ENCODE measurements at regions not wholly inside any gene's neighbourhood (a gene's known extent, or its start where the extent isn't known, plus 50 kb on each side); places are given as distances from the start of the nearest gene placed in this dataset.

DNA sequence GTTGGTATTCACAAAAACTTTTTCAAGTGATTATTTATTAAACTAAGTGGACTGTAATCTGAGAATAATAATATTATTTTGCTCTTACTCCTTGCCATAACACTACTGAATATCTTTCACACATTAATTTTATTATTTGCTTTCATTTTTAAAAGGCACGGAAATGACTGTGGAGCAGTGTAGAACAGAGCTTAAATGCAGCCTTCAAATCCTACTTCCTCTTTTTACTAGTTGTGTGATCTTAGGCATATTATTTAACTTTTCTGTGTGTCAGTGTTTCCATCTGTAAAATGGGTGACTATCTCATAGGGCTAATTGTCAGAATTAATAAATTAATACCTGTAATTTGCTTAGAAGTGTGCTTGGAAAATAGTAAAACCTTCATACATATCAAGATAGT is 55.5 kb upstream of the SLC8A1 start:
- no peaks in the 10 kb centered on the region for H3K4me1 ChIP-seq (ENCODE audit: insufficient read depth, low read length)
- H3K9ac ChIP-seq (ENCODE audit: low read depth, low read length): no peak overlapping the region
- H3K36me3 ChIP-seq (ENCODE audit: insufficient read depth, low read length): no peaks in the 10 kb centered on the region
- H3K9me3 ChIP-seq (ENCODE audit: control insufficient read depth, insufficient read depth, low read length): no peaks in the 10 kb centered on the region

DNA sequence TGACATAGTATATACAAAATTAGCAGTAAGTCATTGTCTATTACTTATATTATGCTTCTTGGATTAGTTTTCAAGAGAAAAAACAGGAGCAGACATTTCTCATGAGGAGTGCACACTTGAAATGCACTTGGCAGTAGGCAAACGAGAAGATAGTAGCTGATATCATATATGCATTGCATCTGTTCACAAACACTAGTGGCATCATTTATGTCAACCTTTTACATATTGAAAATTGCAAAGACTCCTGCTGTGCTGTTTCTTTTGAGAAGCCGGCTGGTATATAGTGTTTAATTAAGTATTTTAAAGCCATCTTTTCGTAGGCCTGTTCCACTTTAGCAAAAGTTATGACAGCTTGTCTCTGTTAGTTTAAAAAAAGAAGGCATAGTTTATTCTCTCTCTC is 58.4 kb upstream of the SLC8A1 start:
- no peaks in the 10 kb centered on the region for H3K36me3 ChIP-seq (ENCODE audit: insufficient read depth, low read length)
- H3K9me3 ChIP-seq (ENCODE audit: control insufficient read depth, insufficient read depth, low read length): no peaks in the 10 kb centered on the region
- no peaks in the 10 kb centered on the region for H3K4me1 ChIP-seq (ENCODE audit: insufficient read depth, low read length)
- no peak overlapping the region for H3K9ac ChIP-seq (ENCODE audit: low read depth, low read length)

DNA sequence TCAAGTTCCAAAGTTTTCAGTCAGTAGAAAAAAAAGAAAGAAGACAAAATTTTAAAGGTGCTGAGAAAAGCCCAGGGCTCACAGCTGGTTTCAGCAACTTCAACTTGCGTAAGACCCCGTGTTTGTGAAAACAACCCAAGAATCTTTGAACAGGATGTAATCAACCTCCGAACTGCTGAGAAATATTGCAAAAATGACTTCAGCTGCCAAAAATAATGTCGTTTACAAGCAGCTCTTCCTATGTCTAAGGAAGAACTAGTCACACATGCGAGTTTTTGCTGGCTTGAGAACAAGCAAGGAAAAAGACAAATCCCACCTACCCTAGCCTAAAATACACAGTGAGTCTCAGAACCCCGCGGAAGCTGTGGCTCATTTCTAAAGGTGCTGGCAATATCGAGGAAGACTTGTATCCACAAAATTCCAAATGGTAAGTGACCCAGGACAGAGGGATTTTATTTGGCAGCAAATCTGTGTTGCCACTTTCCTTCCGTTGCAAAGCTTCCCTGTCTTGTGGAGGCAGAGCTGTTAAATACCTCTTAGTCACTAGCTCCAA is 59.8 kb upstream of the SLC8A1 start:
- no peaks in the 10 kb centered on the region for H3K4me1 ChIP-seq (ENCODE audit: insufficient read depth, low read length)
- no peaks in the 10 kb centered on the region for H3K9me3 ChIP-seq (ENCODE audit: control insufficient read depth, insufficient read depth, low read length)
- H3K9ac ChIP-seq (ENCODE audit: low read depth, low read length): no peak overlapping the region
- no peaks in the 10 kb centered on the region for H3K36me3 ChIP-seq (ENCODE audit: insufficient read depth, low read length)

DNA sequence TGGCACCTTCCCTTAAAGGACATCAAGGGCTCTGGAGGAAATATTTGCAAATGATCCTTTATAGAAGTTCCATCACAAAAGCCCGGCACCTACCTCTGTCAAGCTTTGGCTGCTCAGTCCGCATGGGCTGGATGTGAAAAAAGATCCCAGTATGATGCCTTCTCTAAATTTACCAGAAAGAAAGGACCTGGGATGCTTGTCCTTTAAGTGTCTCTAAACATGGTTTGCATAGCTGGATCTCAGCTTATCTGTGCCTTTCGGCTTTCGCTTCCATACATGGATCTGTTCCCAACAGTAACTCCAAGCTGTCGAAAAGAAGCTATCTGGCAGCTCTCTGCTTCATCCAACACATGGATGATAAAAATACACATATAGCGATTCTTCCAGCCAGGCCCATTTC is 60.4 kb upstream of the SLC8A1 start:
- H3K36me3 ChIP-seq (ENCODE audit: insufficient read depth, low read length): no peaks in the 10 kb centered on the region
- H3K4me1 ChIP-seq (ENCODE audit: insufficient read depth, low read length): no peaks in the 10 kb centered on the region
- no peak overlapping the region for H3K9ac ChIP-seq (ENCODE audit: low read depth, low read length)
- H3K9me3 ChIP-seq (ENCODE audit: control insufficient read depth, insufficient read depth, low read length): no peaks in the 10 kb centered on the region

DNA sequence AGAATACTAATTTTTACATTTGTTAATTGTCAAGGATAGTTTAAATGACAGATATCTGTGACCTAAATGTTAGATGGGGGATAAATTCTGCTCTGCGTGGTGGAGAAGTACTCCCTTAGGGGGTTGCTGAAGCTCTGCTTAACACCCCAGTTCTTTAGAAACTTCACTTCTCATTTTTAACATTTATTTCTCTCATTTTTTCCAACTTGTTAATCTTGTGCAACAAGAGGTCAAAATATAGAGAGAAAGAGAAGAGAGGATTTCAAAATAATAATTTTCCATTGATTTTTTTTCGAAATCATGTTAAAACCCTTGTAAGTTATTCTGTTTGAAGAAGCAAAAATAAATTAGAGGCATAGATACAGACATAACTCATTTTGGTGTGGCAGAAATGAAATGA is 61.3 kb upstream of the SLC8A1 start:
- H3K9me3 ChIP-seq (ENCODE audit: control insufficient read depth, insufficient read depth, low read length): no peaks in the 10 kb centered on the region
- no peaks in the 10 kb centered on the region for H3K36me3 ChIP-seq (ENCODE audit: insufficient read depth, low read length)
- H3K4me1 ChIP-seq (ENCODE audit: insufficient read depth, low read length): no peaks in the 10 kb centered on the region
- H3K9ac ChIP-seq (ENCODE audit: low read depth, low read length): no peak overlapping the region

DNA sequence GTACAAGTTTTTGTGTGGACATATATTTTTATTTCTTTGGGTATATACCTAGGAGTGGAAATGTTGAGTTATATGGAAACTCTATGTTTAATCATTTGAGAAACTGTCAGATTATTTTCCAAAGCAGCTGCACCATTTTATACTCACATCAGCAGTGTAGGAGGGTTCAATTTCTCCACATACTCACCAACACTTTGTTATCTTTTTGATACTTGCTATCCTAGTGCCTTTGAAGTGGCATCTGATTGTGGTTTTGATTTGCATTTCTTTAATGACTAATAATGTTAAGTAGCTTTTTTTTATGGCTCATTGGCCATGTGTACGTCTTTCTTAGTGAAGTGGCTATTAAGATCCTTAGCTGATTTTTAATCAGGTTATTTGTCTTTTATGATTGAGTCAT is 64.7 kb upstream of the SLC8A1 start:
- H3K9ac ChIP-seq (ENCODE audit: low read depth, low read length): no peak overlapping the region
- no peaks in the 10 kb centered on the region for H3K36me3 ChIP-seq (ENCODE audit: insufficient read depth, low read length)
- H3K4me1 ChIP-seq (ENCODE audit: insufficient read depth, low read length): no peaks in the 10 kb centered on the region
- H3K9me3 ChIP-seq (ENCODE audit: control insufficient read depth, insufficient read depth, low read length): no peaks in the 10 kb centered on the region

DNA sequence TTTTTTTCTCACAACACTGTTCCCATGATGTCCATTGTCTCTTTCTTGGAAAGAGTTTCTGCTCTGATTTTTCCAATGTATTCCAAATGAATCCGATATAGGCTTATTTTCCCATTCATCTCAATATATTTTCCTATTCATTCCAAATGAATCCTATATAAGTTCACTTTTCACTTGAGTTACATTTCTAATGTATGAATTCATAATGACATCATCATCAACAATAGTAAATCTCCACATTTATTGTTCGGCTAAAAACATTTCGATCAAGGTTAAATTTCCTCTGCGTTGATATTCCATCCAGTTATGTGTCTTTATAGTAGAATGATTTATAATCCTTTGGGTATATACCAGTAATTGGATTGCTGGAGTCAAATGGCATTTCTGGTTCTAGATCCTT is 76.7 kb upstream of the SLC8A1 start:
- H3K9ac ChIP-seq (ENCODE audit: low read depth, low read length): no peak overlapping the region
- no peaks in the 10 kb centered on the region for H3K4me1 ChIP-seq (ENCODE audit: insufficient read depth, low read length)
- no peaks in the 10 kb centered on the region; the same call in 1 of the 2 replicates for H3K9me3 ChIP-seq (ENCODE audit: control insufficient read depth, insufficient read depth, low read length)
- H3K36me3 ChIP-seq (ENCODE audit: insufficient read depth, low read length): no peaks in the 10 kb centered on the region

DNA sequence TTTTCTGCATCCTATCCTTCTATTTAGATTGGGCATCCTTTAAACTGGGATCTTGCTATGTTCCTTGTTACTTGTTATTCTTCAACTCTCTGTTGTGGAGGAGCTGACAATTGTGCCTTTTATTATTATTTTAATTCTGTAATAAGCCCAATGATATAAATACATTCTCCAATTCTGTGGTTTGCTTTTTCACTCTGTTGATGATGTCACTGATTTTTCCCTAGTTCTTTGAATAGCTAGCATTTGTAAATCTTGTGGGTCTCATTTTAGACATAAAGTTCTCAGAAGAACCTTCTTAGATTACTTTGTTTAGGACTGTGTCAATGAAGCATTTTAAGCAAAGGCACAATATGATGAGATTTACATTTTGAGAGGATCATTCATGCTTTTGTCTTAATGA is 79.5 kb upstream of the SLC8A1 start:
- H3K9me3 ChIP-seq (ENCODE audit: control insufficient read depth, insufficient read depth, low read length): no peaks in the 10 kb centered on the region; the same call in 1 of the 2 replicates
- no peak overlapping the region for H3K9ac ChIP-seq (ENCODE audit: low read depth, low read length)
- H3K4me1 ChIP-seq (ENCODE audit: insufficient read depth, low read length): no peaks in the 10 kb centered on the region

DNA sequence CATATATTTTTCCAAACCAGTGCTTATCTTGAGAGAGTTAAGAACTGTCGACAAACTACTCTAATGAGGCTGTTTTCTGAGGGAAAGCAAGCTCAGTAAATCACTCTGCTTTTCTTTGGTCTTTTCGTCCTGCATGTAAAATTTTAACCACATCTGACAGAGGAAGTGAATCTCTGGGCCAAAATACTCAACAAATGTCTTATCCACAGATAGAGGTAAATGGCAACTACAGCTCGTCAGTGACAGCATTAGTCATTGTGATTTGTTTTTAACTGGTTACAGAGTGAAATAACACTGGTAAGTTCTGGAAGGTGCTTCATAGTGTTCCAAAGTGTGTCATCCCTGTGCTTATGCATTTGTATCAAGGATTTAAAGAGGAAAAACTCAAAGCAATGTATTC is 82.6 kb upstream of the SLC8A1 start:
- Histone ChIP-seq H3K9ac (ENCODE audit: low read depth, low read length) (no peak overlapping the region), H3K9me3 (ENCODE audit: control insufficient read depth, insufficient read depth, low read length) (no peaks in the 10 kb centered on the region), H3K4me1 (ENCODE audit: insufficient read depth, low read length) (no peaks in the 10 kb centered on the region), H3K36me3 (ENCODE audit: insufficient read depth, low read length) (no peaks in the 10 kb centered on the region)

More for the DNA sequence above, 79.5 kb upstream of the SLC8A1 start:
- H3K36me3 ChIP-seq (ENCODE audit: insufficient read depth, low read length): no peaks in the 10 kb centered on the region

DNA sequence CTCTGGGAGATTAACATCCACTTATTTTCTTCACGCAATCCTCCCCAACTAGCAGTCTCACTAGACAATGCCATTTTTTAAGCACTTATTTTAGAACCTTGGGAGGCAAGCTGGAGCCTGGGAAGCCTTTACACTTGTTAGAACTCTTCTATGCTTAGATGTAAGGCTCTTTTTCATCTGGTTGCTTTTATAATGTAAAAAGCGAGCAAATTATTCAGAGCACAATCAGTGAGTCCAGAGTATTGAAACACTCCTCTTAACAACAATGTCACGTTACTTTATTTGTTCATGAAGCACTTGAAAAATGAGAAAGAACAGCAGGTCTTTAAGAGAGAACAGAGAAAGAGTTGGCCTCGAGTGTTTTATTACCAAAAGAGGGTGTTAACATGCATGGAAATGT is 84.1 kb upstream of the SLC8A1 start:
- H3K36me3 ChIP-seq (ENCODE audit: insufficient read depth, low read length): no peaks in the 10 kb centered on the region
- H3K4me1 ChIP-seq (ENCODE audit: insufficient read depth, low read length): no peaks in the 10 kb centered on the region
- H3K9me3 ChIP-seq (ENCODE audit: control insufficient read depth, insufficient read depth, low read length): no peaks in the 10 kb centered on the region
- H3K9ac ChIP-seq (ENCODE audit: low read depth, low read length): no peak overlapping the region

DNA sequence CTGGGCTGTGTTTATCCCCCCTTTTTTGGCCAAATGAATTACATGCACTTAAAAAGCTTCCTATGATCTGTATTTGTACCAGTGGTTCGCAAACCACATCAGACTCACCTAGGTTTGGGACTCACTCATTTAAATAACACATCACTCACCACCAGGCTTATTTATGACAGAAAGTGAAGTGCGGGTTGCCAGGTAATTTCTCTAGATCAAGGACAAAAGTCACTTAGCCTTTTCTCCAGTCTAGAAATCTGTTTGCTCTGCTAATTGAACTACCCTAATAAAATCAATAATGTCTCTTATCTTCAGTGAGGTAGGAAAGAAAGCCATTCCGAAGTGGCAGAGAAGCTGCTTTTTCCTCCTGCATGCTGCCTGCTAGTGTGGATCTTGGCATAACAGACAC is 88.1 kb upstream of the SLC8A1 start:
- Histone ChIP-seq H3K9ac (ENCODE audit: low read depth, low read length) (no peak overlapping the region), H3K36me3 (ENCODE audit: insufficient read depth, low read length) (no peaks in the 10 kb centered on the region), H3K4me1 (ENCODE audit: insufficient read depth, low read length) (no peaks in the 10 kb centered on the region), H3K9me3 (ENCODE audit: control insufficient read depth, insufficient read depth, low read length) (no peaks in the 10 kb centered on the region)

DNA sequence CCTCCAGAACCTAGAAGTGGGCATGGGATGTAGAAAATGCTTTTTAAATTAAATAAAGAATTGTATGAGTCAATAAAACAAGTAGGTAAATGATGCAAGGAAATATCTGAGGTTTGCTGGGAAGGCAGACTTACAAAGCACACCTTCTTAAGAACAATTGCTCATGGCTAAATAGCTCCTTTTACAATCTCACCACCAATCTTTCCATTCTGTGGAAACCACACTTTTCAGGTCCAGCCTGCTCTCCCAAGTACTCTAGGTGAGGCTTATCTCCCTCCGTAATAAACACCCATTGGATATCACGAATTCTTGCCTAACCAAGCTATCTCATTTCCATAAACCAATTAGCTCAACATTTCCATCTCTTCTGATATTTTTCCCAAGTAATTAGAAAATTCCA is 91.5 kb upstream of the SLC8A1 start:
- Histone ChIP-seq H3K4me1 (ENCODE audit: insufficient read depth, low read length) (no peaks in the 10 kb centered on the region), H3K9me3 (ENCODE audit: control insufficient read depth, insufficient read depth, low read length) (no peaks in the 10 kb centered on the region), H3K9ac (ENCODE audit: low read depth, low read length) (no peak overlapping the region), H3K36me3 (ENCODE audit: insufficient read depth, low read length) (no peaks in the 10 kb centered on the region)

DNA sequence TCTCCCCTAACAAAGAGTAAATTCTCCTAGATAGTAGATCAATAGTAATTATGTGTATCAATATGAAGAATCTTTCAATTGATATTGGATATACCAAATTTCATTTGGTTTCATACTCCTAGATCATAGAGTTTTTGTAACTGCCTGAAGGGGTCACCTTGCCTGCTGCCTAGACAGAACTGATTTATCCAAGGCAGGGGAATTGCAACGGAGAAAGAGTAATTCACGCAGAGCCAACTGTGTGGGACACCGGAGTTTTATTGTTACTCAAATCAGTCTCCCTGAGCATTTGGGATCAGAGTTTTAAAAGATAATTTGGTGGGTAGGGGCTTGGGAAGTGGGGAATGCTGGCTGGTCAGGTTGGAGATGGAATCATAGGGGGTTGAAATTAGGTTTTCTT is 92.2 kb upstream of the SLC8A1 start:
- H3K4me1 ChIP-seq (ENCODE audit: insufficient read depth, low read length): no peaks in the 10 kb centered on the region
- H3K9ac ChIP-seq (ENCODE audit: low read depth, low read length): no peak overlapping the region
- no peaks in the 10 kb centered on the region for H3K9me3 ChIP-seq (ENCODE audit: control insufficient read depth, insufficient read depth, low read length)
- H3K36me3 ChIP-seq (ENCODE audit: insufficient read depth, low read length): no peaks in the 10 kb centered on the region

DNA sequence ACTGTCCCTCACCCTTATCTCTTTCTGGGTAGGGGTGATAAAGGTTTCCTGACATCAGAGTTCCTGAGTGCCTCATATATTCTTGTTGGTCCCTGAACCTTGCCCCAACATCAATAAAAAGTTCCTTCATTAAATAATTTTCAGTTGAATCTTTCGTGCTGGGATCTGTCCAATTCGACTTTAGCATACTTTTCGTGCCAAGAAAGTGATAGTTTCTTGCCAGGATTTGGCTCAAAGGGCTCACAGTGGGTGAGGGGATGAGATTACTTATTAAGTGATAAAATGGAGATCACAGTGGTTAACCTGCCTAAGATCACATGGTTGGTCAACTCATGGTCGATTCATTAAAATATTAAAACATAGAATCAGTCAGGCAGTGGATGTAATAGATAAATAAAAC is 93.8 kb upstream of the SLC8A1 start:
- Histone ChIP-seq H3K4me1 (ENCODE audit: insufficient read depth, low read length) (no peaks in the 10 kb centered on the region), H3K9ac (ENCODE audit: low read depth, low read length) (no peak overlapping the region), H3K9me3 (ENCODE audit: control insufficient read depth, insufficient read depth, low read length) (no peaks in the 10 kb centered on the region), H3K36me3 (ENCODE audit: insufficient read depth, low read length) (no peaks in the 10 kb centered on the region)

DNA sequence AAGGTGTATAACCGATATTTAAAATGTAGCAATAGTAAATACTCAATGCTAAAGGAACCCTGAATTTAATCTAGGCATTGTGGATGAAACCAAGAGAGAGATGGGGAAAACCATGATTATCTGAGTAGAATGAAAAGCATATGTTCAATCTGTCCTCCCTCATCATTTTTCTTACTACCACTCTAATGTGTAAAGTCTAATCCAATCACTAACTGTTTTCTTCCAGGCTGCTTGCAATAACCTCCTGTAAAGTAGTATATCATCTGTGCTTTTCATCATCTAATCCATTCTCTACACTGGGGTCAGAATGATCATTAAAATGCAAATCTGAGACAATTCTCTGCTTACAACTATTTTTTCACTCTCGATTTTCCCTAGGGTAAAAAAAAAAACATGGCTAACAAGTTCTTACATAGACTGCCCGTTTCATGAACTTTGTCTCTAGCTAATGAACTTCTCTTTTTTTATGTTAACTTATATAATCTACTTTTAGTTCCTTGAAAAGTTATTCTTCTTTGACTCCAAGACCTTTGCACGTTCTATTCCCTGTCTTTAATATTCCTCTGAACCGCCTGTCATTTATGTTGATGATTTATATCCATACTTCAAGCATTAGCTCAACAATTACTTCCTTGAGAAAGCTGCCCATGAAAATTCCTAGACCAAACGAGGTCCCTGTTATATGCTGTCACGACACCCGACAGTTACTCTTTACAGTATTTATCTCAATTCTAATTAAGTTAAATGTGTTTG is 94.7 kb upstream of the SLC8A1 start:
- no peak overlapping the region for H3K9ac ChIP-seq (ENCODE audit: low read depth, low read length)
- H3K9me3 ChIP-seq (ENCODE audit: control insufficient read depth, insufficient read depth, low read length): no peaks in the 10 kb centered on the region

More for the DNA sequence above, 94.7 kb upstream of the SLC8A1 start:
- no peaks in the 10 kb centered on the region for H3K4me1 ChIP-seq (ENCODE audit: insufficient read depth, low read length)
- H3K36me3 ChIP-seq (ENCODE audit: insufficient read depth, low read length): no peaks in the 10 kb centered on the region

Measured in ES-I3 (cell line).